ENCODE measurements at regions not wholly inside any gene's neighbourhood (a gene's known extent, or its start where the extent isn't known, plus 50 kb on each side); places are given as distances from the start of the nearest gene placed in this dataset.

DNA sequence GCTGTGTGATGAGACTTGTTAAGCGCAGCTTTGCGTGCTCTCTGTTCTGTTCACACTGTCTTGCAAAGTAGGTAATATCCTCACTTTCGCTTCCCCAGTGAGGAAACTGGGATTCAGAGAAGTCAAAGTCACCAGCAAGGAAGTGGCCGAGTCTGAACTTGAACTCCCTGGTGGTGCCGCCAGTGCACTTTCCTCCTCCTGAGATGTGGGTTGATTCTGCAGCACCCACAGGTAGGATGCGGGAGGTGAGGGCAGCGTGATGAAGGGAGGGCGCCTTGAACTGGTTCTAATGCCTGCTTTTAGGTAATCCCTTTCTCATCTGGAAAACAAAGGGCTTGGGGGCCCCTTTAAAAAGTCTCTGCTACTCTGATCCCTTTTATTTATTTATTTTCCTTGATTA, 54.9 kb upstream of the IGF1 start:
- no peak for FAIRE-seq
- TF ChIP-seq, protein P1, sequence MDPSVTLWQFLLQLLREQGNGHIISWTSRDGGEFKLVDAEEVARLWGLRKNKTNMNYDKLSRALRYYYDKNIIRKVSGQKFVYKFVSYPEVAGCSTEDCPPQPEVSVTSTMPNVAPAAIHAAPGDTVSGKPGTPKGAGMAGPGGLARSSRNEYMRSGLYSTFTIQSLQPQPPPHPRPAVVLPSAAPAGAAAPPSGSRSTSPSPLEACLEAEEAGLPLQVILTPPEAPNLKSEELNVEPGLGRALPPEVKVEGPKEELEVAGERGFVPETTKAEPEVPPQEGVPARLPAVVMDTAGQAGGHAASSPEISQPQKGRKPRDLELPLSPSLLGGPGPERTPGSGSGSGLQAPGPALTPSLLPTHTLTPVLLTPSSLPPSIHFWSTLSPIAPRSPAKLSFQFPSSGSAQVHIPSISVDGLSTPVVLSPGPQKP (IDR thresholded peaks at IDR 0.05; ENCODE audit: low read depth, low read length) = no peak
- TF ChIP-seq TP53 (CRISPR knock-in tag; IDR thresholded peaks at IDR 0.05) (no peak), EP300 (IDR thresholded peaks at IDR 0.05) (no peak), JUNB (IDR thresholded peaks at IDR 0.05) (no peak), ZC3H11A (IDR thresholded peaks at IDR 0.05) (no peak), RCOR1 (IDR thresholded peaks at IDR 0.05; ENCODE audit: low read depth, low read length) (no peak), HDAC2 (IDR thresholded peaks at IDR 0.05) (no peak)
- TF ChIP-seq, protein P2, sequence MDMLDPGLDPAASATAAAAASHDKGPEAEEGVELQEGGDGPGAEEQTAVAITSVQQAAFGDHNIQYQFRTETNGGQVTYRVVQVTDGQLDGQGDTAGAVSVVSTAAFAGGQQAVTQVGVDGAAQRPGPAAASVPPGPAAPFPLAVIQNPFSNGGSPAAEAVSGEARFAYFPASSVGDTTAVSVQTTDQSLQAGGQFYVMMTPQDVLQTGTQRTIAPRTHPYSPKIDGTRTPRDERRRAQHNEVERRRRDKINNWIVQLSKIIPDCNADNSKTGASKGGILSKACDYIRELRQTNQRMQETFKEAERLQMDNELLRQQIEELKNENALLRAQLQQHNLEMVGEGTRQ (IDR thresholded peaks at IDR 0.05) = no peak
- TF ChIP-seq, protein P3, sequence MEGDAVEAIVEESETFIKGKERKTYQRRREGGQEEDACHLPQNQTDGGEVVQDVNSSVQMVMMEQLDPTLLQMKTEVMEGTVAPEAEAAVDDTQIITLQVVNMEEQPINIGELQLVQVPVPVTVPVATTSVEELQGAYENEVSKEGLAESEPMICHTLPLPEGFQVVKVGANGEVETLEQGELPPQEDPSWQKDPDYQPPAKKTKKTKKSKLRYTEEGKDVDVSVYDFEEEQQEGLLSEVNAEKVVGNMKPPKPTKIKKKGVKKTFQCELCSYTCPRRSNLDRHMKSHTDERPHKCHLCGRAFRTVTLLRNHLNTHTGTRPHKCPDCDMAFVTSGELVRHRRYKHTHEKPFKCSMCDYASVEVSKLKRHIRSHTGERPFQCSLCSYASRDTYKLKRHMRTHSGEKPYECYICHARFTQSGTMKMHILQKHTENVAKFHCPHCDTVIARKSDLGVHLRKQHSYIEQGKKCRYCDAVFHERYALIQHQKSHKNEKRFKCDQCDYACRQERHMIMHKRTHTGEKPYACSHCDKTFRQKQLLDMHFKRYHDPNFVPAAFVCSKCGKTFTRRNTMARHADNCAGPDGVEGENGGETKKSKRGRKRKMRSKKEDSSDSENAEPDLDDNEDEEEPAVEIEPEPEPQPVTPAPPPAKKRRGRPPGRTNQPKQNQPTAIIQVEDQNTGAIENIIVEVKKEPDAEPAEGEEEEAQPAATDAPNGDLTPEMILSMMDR (IDR thresholded peaks at IDR 0.05) = no peak
- WGBS (ENCODE audit: missing lambda C conversion rate) = 89% methylated on average over 8 of the region's 8 CpGs
- Histone ChIP-seq H3K4me2 (no peak overlapping the region), H3K27ac (peak overlapping the region; percentile 38 to 97; a peak in 3 of 6 replicates), H3K4me1 (peaks cover 38% of the 10 kb centered on the region), H3K4me3 (no peak overlapping the region), H3K9me3 (no peaks in the 10 kb centered on the region)
- ChIA-PET POLR2A (interaction anchor here (0.5 kb wide), 1 partner anchor 17 kb away, joined by 3 read pairs; no protein-coding TSS in a partner anchor), CTCF (interaction anchor here (1.4 to 2.2 kb wide), 2 partner anchors 63 to 167 kb away, joined by 3 to 7 read pairs; no protein-coding TSS in a partner anchor)
- DNase-seq (ENCODE audit: low read depth in 1 of 2, low spot score in 1 of 2) = no peak
- ATAC-seq = no peak

DNA sequence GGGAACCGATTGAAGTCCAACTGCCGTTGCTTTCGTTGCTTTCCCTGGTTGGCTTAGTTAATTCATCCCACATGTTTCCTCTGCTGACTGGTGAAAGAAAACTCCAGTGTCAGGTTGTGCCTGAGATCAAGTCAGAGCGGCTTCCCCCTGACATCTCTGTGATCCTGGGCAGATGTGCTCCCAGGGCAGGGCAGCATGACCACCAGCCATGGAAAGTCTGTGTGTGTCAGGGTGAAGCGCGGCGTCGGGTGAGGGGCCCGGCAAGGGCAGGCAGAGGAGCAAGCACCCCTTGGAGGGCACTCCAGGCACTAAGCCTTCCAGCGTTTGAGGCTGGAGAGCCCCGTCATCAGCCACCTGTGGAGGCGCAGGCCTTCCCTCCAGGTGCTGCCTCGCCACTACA, 54.5 kb upstream of the IGF1 start:
- H3K4me3 ChIP-seq = no peak overlapping the region
- H3K4me1 ChIP-seq = peaks cover 35% of the 10 kb centered on the region
- peak overlapping the region in 1 of 2 experiments; percentile 97; a peak in 3 of 6 replicates for H3K27ac ChIP-seq
- CTCF ChIA-PET = interaction anchor here (1.4 kb wide), 1 partner anchor 63 kb away, joined by 3 read pairs; no protein-coding TSS in a partner anchor
- TF ChIP-seq RFX5 (IDR thresholded peaks at IDR 0.05) (no peak), KDM5A (IDR thresholded peaks at IDR 0.05) (no peak), CBX8 (IDR thresholded peaks at IDR 0.05) (no peak), CHD4 (IDR thresholded peaks at IDR 0.05; ENCODE audit: borderline replicate concordance) (no peak), BHLHE40 (IDR thresholded peaks at IDR 0.05; ENCODE audit: low read depth, low read length) (no peak), HOXB13 (CRISPR knock-in tag; IDR thresholded peaks at IDR 0.05; ENCODE audit: low read depth) (no peak), HOXB5 (CRISPR knock-in tag; IDR thresholded peaks at IDR 0.05) (no peak)
- TF ChIP-seq, protein P4, sequence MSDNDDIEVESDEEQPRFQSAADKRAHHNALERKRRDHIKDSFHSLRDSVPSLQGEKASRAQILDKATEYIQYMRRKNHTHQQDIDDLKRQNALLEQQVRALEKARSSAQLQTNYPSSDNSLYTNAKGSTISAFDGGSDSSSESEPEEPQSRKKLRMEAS (IDR thresholded peaks at IDR 0.05) = no peak
- TF ChIP-seq, protein P5, sequence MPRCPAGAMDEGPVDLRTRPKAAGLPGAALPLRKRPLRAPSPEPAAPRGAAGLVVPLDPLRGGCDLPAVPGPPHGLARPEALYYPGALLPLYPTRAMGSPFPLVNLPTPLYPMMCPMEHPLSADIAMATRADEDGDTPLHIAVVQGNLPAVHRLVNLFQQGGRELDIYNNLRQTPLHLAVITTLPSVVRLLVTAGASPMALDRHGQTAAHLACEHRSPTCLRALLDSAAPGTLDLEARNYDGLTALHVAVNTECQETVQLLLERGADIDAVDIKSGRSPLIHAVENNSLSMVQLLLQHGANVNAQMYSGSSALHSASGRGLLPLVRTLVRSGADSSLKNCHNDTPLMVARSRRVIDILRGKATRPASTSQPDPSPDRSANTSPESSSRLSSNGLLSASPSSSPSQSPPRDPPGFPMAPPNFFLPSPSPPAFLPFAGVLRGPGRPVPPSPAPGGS (IDR thresholded peaks at IDR 0.05) = no peak
- POLR2A ChIA-PET = interaction anchor here (0.5 kb wide), 1 partner anchor 17 kb away, joined by 3 read pairs; no protein-coding TSS in a partner anchor
- H3K9me3 ChIP-seq = no peaks in the 10 kb centered on the region
- WGBS (ENCODE audit: missing lambda C conversion rate) = 89% methylated on average over 13 of the region's 13 CpGs
- DNase-seq (ENCODE audit: low read depth in 1 of 2, low spot score in 1 of 2) (no peak), ATAC-seq (no peak), FAIRE-seq (no peak)
- no peak overlapping the region for H3K4me2 ChIP-seq

DNA sequence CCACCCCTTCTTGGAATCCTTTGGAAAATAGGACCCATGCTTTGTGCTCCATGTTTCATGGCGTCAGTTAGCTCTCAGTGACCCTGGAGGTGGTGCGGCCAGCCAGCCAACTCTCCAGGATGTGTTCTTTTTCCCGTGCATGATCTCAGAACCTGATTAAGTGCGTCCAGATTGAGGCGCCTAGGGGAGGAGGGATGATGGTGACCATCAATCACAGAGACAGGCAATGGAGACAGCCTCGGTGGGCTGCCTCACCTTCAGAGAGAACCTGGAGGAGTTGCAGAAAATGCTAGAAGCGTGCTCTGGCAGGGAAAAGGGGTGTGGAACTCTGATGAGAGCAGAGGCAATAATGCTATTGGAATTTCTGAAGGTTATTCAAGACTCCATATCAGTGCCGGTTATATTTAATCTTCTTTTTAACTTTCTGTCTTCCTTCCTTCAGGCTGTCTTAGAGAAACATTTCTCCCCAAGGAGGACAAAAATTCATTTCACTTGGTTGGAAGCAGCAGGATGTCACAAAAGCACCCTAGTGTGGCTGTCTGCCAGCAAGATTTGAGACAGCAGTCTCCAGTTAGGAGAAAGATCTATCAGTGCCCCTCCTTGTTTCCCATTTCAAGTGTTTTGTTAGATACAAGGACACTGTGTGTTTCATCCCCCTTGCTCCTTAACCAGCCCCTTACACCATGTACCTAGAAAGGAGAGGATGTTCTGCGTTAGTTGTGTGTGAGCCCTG, 53.3 kb upstream of the IGF1 start:
- no peak for FAIRE-seq
- ATAC-seq = no peak; a peak in 1 of 6 replicates
- Histone ChIP-seq H3K9me3 (0 out of 3 replicates have a peak, but pooled peaks cover 2% of the 10 kb centered on the region), H3K4me1 (peaks cover 33% of the 10 kb centered on the region), H3K27ac (peak overlapping the region in 1 of 2 experiments; percentile 97; a peak in 3 of 6 replicates), H3K4me2 (no peak overlapping the region), H3K4me3 (no peak overlapping the region)
- 87% methylated on average over 9 of the region's 9 CpGs for WGBS (ENCODE audit: missing lambda C conversion rate)
- TF ChIP-seq SREBF2 (IDR thresholded peaks at IDR 0.05) = no peak
- TF ChIP-seq, protein P4 (IDR thresholded peaks at IDR 0.05) = no peak
- TF ChIP-seq EHF (CRISPR knock-in tag; IDR thresholded peaks at IDR 0.05) = no peak
- no peak for TF ChIP-seq RNF2 (IDR thresholded peaks at IDR 0.05; ENCODE audit: borderline replicate concordance, low read depth)
- TF ChIP-seq ZNF302 (CRISPR knock-in tag; IDR thresholded peaks at IDR 0.05) = no peak
- TF ChIP-seq KDM5A (IDR thresholded peaks at IDR 0.05) = no peak
- no peak for TF ChIP-seq ZC3H11A (IDR thresholded peaks at IDR 0.05)
- no peak for TF ChIP-seq CHD2 (IDR thresholded peaks at IDR 0.05; ENCODE audit: low read length, partially characterized antibody)
- no peak for TF ChIP-seq RARB (CRISPR knock-in tag; IDR thresholded peaks at IDR 0.05)
- TF ChIP-seq GATA3 (IDR thresholded peaks at IDR 0.05; ENCODE audit: borderline replicate concordance) = no peak
- no peak for TF ChIP-seq POLR2A (IDR thresholded peaks at IDR 0.05; ENCODE audit: low read length)
- TF ChIP-seq TP53 (CRISPR knock-in tag; IDR thresholded peaks at IDR 0.05) = no peak
- CTCF ChIA-PET = no interaction called here
- DNase-seq (ENCODE audit: low read depth in 1 of 2, low spot score in 1 of 2) = no peak
- POLR2A ChIA-PET = no interaction called here
